NB4 (cell line): ENCODE measurements at regions not wholly inside any gene's neighbourhood (a gene's known extent, or its start where the extent isn't known, plus 50 kb on each side); places are given as distances from the start of the nearest gene placed in this dataset.

Experiments used
- TF ChIP-seq, protein P1 (sequence below): IDR thresholded peaks from one replicate; pipeline ENCODE4 v1.5.1; 2012; ENCODE audit warnings: low read depth, low read length
- TF ChIP-seq, protein P2 (sequence below): IDR thresholded peaks from 2 replicates; pipeline ENCODE4 v1.6.1; 2011; ENCODE audit warnings: low read depth, low read length

DNA sequence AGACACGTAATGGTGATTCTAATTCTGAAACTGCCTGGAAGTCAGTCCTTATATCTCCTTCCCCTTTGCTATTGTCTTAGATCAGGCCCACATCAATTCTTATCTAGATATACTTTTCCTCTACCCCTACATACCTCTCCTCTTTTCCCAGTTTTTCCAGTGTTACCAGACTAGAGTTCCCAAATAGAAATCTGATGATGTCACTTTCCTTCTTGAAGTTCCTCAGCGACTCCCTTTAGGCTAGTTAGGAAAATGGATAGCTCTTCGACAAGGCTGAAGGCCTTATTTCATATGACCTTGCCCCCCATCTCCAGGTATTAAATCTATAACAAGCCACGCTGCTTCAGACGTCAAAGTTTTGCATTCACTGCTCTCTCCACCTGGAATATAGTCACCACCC lies 201.1 kb upstream of the ATP2B1 start:
- TF ChIP-seq, protein P1, sequence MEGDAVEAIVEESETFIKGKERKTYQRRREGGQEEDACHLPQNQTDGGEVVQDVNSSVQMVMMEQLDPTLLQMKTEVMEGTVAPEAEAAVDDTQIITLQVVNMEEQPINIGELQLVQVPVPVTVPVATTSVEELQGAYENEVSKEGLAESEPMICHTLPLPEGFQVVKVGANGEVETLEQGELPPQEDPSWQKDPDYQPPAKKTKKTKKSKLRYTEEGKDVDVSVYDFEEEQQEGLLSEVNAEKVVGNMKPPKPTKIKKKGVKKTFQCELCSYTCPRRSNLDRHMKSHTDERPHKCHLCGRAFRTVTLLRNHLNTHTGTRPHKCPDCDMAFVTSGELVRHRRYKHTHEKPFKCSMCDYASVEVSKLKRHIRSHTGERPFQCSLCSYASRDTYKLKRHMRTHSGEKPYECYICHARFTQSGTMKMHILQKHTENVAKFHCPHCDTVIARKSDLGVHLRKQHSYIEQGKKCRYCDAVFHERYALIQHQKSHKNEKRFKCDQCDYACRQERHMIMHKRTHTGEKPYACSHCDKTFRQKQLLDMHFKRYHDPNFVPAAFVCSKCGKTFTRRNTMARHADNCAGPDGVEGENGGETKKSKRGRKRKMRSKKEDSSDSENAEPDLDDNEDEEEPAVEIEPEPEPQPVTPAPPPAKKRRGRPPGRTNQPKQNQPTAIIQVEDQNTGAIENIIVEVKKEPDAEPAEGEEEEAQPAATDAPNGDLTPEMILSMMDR: no peak
- TF ChIP-seq, protein P2, sequence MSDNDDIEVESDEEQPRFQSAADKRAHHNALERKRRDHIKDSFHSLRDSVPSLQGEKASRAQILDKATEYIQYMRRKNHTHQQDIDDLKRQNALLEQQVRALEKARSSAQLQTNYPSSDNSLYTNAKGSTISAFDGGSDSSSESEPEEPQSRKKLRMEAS: no peak
